Mesodermal cell (in vitro differentiated cells): ENCODE measurements at regions not wholly inside any gene's neighbourhood (a gene's known extent, or its start where the extent isn't known, plus 50 kb on each side); places are given as distances from the start of the nearest gene placed in this dataset.
A peak's percentile ranks its signal among the peaks of the same experiment; 100 is the strongest.

Experiments used
- H3K27ac ChIP-seq: 2 replicates; pipeline ENCODE4 v1.7.0; 2013; ENCODE audit warnings: mild to moderate bottlenecking, low read depth, low read length, moderate library complexity; ENCODE audit not compliant: severe bottlenecking
- H3K36me3 ChIP-seq: 2 replicates; pipeline ENCODE4 v1.7.1; 2013; ENCODE audit warnings: mild to moderate bottlenecking, low read length, moderate library complexity; ENCODE audit not compliant: control insufficient read depth, insufficient read depth
- H3K4me1 ChIP-seq: one replicate; pipeline ENCODE4 v1.7.1; 2013; ENCODE audit warnings: mild to moderate bottlenecking, low read length; ENCODE audit not compliant: insufficient read depth, control insufficient read depth, poor library complexity, severe bottlenecking
- H3K4me3 ChIP-seq: 2 replicates; pipeline ENCODE4 v1.7.0; 2013; ENCODE audit warnings: low read length, control low read depth, mild to moderate bottlenecking; ENCODE audit not compliant: insufficient read depth, poor library complexity, severe bottlenecking; ENCODE audit errors: extremely low read depth
- H3K9me3 ChIP-seq: 2 replicates; pipeline ENCODE4 v1.7.1; 2013; ENCODE audit warnings: mild to moderate bottlenecking, low read length, moderate library complexity; ENCODE audit not compliant: control insufficient read depth
- WGBS, 2 experiments: methylation state at CpG; one replicate each; pipeline ENCODE4 v1.1.5; 2013; ENCODE audit warnings: missing lambda C conversion rate in 2 of 2; ENCODE audit not compliant: insufficient coverage in 2 of 2; 5-methylcytosine and 5-hydroxymethylcytosine counted together

DNA sequence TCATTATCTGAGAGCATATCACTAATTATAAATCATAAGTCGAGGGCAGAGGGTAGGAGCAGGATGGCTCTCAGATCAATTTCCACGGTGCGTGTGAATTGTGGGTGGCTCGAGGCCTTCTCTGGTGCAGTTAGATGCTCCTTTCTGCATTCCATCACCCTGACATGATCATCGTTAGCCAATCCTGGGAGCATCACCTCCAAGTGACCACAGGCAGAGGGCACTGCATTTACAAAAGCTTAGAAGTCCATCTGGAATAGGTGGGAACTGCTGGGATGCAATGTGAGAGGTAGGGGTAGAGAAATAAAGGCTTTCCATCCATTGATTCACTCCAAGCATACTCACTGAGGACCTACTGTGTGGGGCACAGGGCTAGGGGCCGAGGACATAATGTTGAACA is 538.2 kb upstream of the TBX3 start:
- Histone ChIP-seq H3K27ac (no peak overlapping the region), H3K36me3 (no peaks in the 10 kb centered on the region), H3K9me3 (no peaks in the 10 kb centered on the region), H3K4me3 (no peak overlapping the region), H3K4me1 (peaks cover 34% of the 10 kb centered on the region)
- WGBS, 2 experiments, result 83 to 92% methylated on average over 1 to 5 of the region's 6 CpGs

DNA sequence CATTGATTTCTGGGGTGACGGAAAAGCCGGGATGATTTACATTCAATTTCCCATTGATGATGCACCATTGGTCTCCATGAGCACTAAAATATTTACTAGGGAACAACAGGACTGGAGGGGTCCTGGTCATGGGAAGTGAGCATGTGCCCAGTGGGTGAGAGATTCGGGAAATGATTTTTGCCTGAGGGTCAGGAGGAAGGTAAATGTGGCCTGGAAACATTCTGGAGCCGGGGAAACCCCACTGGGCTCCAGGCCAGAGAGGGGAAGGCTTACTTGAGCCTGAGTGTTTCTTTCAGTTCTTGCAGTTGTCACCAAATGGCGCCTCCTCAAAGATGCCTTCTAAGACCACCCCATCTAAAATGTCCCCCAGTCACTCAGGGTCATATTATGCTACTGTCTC is 532.3 kb upstream of the TBX3 start:
- H3K27ac ChIP-seq, result no peak overlapping the region
- peaks cover 14% of the 10 kb centered on the region for H3K4me1 ChIP-seq
- H3K36me3 ChIP-seq, result no peaks in the 10 kb centered on the region
- peaks cover 7% of the 10 kb centered on the region for H3K9me3 ChIP-seq
- WGBS, 2 experiments, result 67 to 89% methylated on average over 2 of the region's 5 CpGs
- no peak overlapping the region for H3K4me3 ChIP-seq

DNA sequence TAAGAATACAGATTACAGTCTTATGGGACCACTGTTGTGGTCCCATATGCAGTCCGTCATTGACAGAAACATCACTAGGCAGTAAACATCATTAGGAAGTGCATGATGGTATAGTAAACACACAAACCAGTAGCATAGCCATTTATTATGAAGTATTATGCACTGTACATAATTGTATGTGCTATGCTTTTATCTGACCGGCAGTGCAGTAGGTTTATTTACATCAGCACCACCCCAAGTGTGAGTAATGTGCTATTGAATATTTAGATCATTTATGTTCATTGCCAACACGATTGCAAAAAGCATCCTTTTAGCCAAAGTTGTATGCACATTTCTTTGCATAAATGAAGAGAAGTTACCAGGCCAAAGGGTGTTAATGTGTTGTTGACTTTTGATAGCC is 531.6 kb upstream of the TBX3 start:
- no peak overlapping the region for H3K4me3 ChIP-seq
- no peak overlapping the region for H3K27ac ChIP-seq
- WGBS, 2 experiments, result no CpG with 5 or more reads among the region's 3 CpGs
- H3K36me3 ChIP-seq, result no peaks in the 10 kb centered on the region
- peaks cover 7% of the 10 kb centered on the region for H3K9me3 ChIP-seq
- H3K4me1 ChIP-seq, result peaks cover 14% of the 10 kb centered on the region

DNA sequence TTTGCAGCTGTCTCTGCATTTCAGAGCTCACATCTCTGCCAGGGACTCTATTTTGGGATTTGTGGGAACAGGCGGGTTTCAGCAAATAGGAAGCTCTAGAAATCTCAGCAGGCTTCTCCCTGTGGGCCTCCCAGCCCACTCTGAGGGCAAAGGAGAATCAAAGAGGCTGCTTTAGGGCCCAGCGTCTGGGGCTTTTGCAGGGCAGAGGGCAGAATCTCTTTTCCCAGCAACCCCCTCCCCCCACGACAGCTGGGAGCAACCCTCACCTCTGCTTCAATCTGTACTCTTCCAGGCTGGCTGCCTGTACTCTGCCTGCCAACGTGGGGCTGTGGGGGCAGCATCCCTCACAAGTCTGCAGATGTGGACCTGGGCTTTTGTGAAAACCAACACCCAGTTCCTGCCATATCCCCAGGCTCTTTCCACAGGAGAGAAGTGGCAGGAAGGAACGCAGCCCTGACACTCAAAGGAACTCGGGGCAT is 529.6 kb upstream of the TBX3 start:
- H3K4me3 ChIP-seq, result no peak overlapping the region
- H3K4me1 ChIP-seq, result peaks cover 14% of the 10 kb centered on the region
- no peak overlapping the region for H3K27ac ChIP-seq
- H3K9me3 ChIP-seq, result peaks cover 7% of the 10 kb centered on the region
- 40 to 52% methylated on average over 2 to 6 of the region's 6 CpGs for WGBS, 2 experiments
- no peaks in the 10 kb centered on the region for H3K36me3 ChIP-seq

DNA sequence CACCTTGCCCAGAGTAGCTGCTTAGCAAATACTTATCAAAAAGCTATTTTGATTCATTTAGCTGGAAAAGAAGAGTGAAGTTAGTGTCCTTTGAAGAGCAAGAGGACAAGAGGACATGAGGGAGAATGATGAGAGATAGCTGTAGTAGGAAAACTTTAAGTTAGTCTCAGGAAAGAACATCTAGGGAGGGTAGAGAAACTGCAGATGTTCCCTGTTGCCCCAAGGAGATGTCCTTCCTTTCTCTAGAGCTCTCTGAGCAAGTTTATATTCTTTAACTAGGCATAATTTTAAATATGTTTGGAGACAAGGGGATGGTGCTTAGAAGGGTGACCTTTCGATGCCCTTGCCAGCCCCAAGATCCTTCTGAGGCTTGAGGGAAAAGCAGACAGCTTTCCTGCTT is 529.1 kb upstream of the TBX3 start:
- Histone ChIP-seq H3K4me1 (peaks cover 14% of the 10 kb centered on the region), H3K36me3 (no peaks in the 10 kb centered on the region), H3K27ac (no peak overlapping the region), H3K9me3 (peaks cover 7% of the 10 kb centered on the region), H3K4me3 (no peak overlapping the region)
- 100% methylated on average over 1 of the region's 1 CpG; no CpG with 5 or more reads in 1 of the 2 experiments for WGBS, 2 experiments

DNA sequence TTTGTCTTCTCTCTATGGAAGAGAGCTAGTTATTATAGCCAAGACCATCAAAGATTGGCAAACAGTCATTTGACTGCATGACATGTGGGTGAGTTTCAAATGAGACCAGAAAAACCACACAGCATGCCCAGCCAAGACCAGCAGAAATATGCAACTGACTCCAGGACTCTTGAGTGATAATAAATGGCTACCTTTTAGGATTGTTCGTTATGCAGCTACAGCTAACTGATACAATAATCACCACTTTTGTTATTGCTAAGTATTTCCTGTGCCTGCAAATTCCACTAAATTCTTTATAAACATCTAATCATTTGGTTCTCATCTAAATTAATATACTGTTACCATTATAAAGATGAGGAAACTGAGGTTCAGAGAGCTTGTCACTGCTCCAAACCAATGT is 528.4 kb upstream of the TBX3 start:
- Histone ChIP-seq H3K27ac (no peak overlapping the region), H3K4me1 (peaks cover 15% of the 10 kb centered on the region), H3K4me3 (no peak overlapping the region), H3K36me3 (no peaks in the 10 kb centered on the region), H3K9me3 (peaks cover 7% of the 10 kb centered on the region)
- no CpG with 5 or more reads among the region's 1 CpG for WGBS, 2 experiments

DNA sequence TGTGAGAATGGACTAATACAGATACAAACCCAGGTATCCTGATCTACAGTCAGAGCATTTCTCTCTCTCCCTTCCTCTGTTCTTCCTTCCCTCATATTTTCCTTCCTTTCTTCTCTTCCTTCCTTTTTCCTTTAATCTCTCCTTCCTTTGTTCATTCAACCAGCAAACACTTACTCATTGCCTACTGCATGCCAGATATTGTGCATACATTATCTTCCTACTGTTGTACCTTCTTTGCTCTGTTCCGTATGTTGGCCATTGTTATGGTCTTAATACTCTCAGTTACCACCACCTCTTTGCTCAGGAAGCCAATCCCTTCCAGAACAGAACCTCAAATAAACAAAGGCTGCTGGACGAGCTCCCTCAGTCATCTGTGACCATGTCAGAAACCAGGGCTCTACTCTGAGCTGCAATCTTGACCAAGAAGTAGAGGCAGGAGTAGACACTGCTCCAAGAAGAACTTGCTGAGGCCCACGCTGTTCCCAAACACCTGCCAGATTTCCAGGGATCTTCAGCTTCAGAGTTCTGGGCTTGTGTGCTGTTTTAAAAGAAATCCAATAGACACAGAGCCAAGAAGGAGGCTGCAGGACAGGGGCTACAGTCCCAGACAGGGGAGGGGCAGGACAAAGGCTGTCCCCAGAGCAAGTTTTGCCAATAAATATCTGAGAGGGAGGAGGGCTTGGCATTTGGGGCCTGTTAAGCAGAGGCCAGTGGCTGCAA is 526.7 kb upstream of the TBX3 start:
- WGBS, 2 experiments, result 85 to 89% methylated on average over 3 of the region's 3 CpGs
- H3K4me1 ChIP-seq, result peaks cover 19% of the 10 kb centered on the region
- H3K9me3 ChIP-seq, result peaks cover 7% of the 10 kb centered on the region
- no peaks in the 10 kb centered on the region for H3K36me3 ChIP-seq
- H3K4me3 ChIP-seq, result no peak overlapping the region
- no peak overlapping the region for H3K27ac ChIP-seq

DNA sequence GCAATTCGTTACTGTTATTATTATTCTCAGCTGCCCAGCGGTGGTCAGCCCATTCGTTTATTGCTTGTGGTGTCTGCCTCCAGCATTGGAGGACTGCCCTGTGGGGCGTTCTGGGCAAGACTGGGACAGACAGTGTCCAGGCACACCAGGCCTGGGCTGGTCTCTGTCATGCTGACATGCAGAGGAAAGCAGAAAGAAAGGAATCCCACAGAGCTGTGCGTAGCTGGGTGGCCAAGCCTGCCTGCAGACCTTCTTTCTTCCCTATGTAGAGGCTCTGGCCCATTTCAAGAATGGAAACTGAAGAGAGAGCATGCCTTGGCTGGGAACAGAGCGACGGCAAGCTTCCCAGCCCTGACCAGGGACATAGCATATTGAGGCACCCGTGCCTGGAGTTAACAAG is 525.3 kb upstream of the TBX3 start:
- Histone ChIP-seq H3K9me3 (peaks cover 7% of the 10 kb centered on the region), H3K27ac (peak overlapping the region; percentile 77), H3K36me3 (no peaks in the 10 kb centered on the region), H3K4me1 (peaks cover 19% of the 10 kb centered on the region), H3K4me3 (no peak overlapping the region)
- WGBS, 2 experiments, result 59 to 79% methylated on average over 8 of the region's 8 CpGs

DNA sequence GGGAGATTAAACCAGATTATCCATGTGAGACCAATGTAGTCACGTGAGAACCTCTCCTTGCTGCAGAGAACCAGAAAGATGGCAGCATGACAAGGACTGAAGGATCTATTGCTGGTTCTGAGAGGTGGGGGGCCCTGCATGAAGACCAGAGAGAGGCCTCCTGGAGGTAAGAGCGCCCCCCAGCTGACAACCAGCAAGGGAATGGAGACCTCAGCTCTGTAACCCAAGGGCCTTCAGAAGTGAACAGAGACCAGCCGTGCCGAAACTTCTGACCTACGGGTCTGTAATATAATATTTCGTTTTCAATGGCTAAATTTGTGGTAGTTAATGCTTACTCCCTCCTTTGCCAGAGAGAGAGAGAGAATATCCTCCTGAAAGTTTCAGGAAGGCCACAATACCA is 524.1 kb upstream of the TBX3 start:
- 84 to 93% methylated on average over 5 to 6 of the region's 6 CpGs for WGBS, 2 experiments
- H3K9me3 ChIP-seq, result peaks cover 7% of the 10 kb centered on the region
- peak overlapping the region; percentile 58 for H3K27ac ChIP-seq
- H3K36me3 ChIP-seq, result no peaks in the 10 kb centered on the region
- H3K4me3 ChIP-seq, result no peak overlapping the region
- H3K4me1 ChIP-seq, result peaks cover 12% of the 10 kb centered on the region

DNA sequence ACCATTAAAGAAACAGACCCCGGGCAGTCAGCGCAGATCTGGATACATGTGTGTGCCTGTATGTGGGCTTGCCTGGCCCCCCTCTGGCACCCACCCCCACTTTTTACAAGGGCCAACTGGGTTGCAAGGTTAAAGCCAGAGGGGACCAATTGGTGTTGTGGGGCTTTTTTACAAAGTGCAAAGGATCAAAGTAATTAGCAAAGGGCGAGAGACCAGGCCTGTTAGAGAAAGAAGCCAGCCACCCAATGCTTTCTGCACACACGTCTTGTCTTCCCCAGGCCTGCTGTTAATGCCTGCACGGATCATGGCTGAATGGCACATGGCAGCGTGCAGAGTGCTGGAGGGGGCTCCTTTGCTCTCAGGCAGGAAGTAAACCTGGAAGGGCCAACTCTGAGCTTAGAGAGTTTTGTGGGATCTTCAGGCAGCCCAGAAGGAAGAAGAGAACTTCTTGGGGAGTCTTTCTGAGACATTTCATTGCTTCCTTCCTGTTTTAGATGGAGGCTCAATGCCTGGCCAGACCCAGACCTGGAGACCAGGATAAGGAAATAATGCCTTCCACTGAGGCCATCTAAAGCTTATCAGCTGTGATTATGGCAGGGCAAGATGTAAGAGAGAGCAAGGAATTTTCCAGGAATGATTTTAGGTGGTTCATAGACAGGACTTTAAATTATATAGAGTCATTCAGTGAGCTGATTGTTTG is 523.4 kb upstream of the TBX3 start:
- H3K36me3 ChIP-seq, result no peaks in the 10 kb centered on the region
- H3K4me3 ChIP-seq, result no peak overlapping the region
- H3K4me1 ChIP-seq, result peaks cover 11% of the 10 kb centered on the region
- peak overlapping the region; percentile 58 for H3K27ac ChIP-seq
- H3K9me3 ChIP-seq, result peaks cover 4% of the 10 kb centered on the region
- WGBS, 2 experiments, result 84 to 88% methylated on average over 4 to 5 of the region's 6 CpGs

DNA sequence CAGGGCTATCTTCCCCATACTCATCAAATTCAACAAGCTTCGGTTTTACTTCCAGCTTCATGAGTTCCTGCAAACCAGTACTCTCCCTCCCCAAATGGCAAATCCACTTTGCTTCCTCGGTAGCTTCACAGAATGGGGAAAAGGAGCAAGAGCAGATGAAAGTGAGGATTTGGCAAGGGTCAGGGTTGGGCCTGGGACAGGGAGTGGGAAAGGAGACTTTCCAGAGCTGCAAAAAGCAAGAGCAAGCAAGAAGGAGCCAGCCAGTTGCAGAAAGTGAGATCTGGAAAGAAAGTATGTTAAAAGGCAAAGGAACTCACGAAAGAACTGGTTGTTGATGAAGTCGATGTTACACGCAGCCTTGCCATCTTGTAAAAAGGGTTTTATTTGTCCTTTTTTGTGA is 522.8 kb upstream of the TBX3 start:
- H3K36me3 ChIP-seq, result no peaks in the 10 kb centered on the region
- 85 to 93% methylated on average over 5 of the region's 5 CpGs for WGBS, 2 experiments
- H3K4me1 ChIP-seq, result peaks cover 11% of the 10 kb centered on the region
- H3K4me3 ChIP-seq, result no peak overlapping the region
- H3K9me3 ChIP-seq, result no peaks in the 10 kb centered on the region
- peak overlapping the region; percentile 58 for H3K27ac ChIP-seq
